T-cell (primary cell): ENCODE measurements at regions not wholly inside any gene's neighbourhood (a gene's known extent, or its start where the extent isn't known, plus 50 kb on each side); places are given as distances from the start of the nearest gene placed in this dataset.
"Not testable (repeated sequence)": the region's sequence is repeated elsewhere in the genome, so short reads cannot be mapped to it uniquely, and the experiment has no call there.

Experiments
- ATAC-seq, 4 experiments: fragments of 200-7000 bp in 3 of 4; fragments of 150-1000 bp in 1 of 4; cut with Tn5 transposase; replicated peaks in 1 of 4; 1 replicate in 3 of 4; 2 replicates in 1 of 4; pipeline ENCODE4 v1.10.0; 2021; ENCODE audit warnings: moderate library complexity in 3 of 4, mild to moderate bottlenecking in 2 of 4, moderate number of reproducible peaks in 1 of 4
- CTCF ChIA-PET, 2 donors: fragments of 300-600 bp; sonication (Branson Sonifier 250); formaldehyde crosslinking; loops; one replicate each; lab custom pipeline; 2022; ENCODE audit warnings: antibody characterized with exemption in 2 of 2; lab: Charles Lee
- POLR2A ChIA-PET, 2 donors: fragments of 300-600 bp; sonication (Branson Sonifier 250); formaldehyde crosslinking; loops; one replicate each; lab custom pipeline; 2022; ENCODE audit warnings: antibody characterized with exemption in 2 of 2; lab: Charles Lee
- DNase-seq, 35 experiments: peaks; one replicate each; pipeline versions ENCODE4 v3.0.0 to v3.0.0-alpha.2; 2013 to 2023
- H3K27ac ChIP-seq: one replicate; pipeline ENCODE4 v1.5.1; 2013; ENCODE audit warnings: low read length
- H3K27me3 ChIP-seq, 2 experiments: replicated peaks in 1 of 2; 1 replicate in 1 of 2; 2 replicates in 1 of 2; pipeline versions ENCODE4 v1.6.1 to v1.7.0; 2013; ENCODE audit warnings: low read length in 1 of 2, mixed read lengths in 1 of 2; ENCODE audit not compliant: control insufficient read depth in 2 of 2, insufficient read depth in 2 of 2; ENCODE audit errors: extremely low read depth in 1 of 2
- H3K36me3 ChIP-seq, 2 donors: 1 replicate in 1 of 2; 2 replicates in 1 of 2; pipeline versions ENCODE4 v1.6.1 to v1.7.0; 2013; ENCODE audit warnings: low read length in 1 of 2; ENCODE audit not compliant: control insufficient read depth in 2 of 2, insufficient read depth in 1 of 2; ENCODE audit errors: extremely low read depth in 1 of 2
- H3K4me1 ChIP-seq, 2 experiments: 1 replicate in 1 of 2; 2 replicates in 1 of 2; pipeline versions ENCODE4 v1.6.1 to v1.7.0; 2013; ENCODE audit warnings: low read length in 2 of 2, mixed read lengths in 1 of 2; ENCODE audit not compliant: insufficient read depth in 2 of 2, control insufficient read depth in 1 of 2; ENCODE audit errors: extremely low read depth in 1 of 2
- H3K4me3 ChIP-seq, 2 donors: 1 replicate in 1 of 2; 2 replicates in 1 of 2; pipeline versions ENCODE4 v1.5.1 to v1.7.0; 2013; ENCODE audit warnings: mild to moderate bottlenecking in 2 of 2, low read length in 1 of 2, moderate library complexity in 1 of 2; ENCODE audit not compliant: control insufficient read depth in 1 of 2; ENCODE audit errors: extremely low read depth in 1 of 2
- H3K9me3 ChIP-seq: 2 replicates; pipeline ENCODE4 v1.7.0; 2013
- H3K27ac Mint-ChIP-seq, 2 donors: one replicate each; pipeline ENCODE4 v1.8.0; 2020 to 2021; ENCODE audit warnings: mild to moderate bottlenecking in 2 of 2, mixed read lengths in 2 of 2
- H3K27me3 Mint-ChIP-seq, 2 donors: one replicate each; pipeline ENCODE4 v1.8.0; 2021 to 2022; ENCODE audit warnings: mixed read lengths in 2 of 2
- H3K36me3 Mint-ChIP-seq: one replicate; pipeline ENCODE4 v1.8.0; 2021; ENCODE audit warnings: mixed read lengths
- H3K4me1 Mint-ChIP-seq, 3 donors: one replicate each; pipeline ENCODE4 v1.8.0; 2020 to 2022; ENCODE audit warnings: mixed read lengths in 3 of 3, mild to moderate bottlenecking in 1 of 3
- H3K4me3 Mint-ChIP-seq, 3 donors: one replicate each; pipeline ENCODE4 v1.8.0; 2020 to 2022; ENCODE audit warnings: mild to moderate bottlenecking in 3 of 3, mixed read lengths in 3 of 3, moderate library complexity in 3 of 3
- H3K9me3 Mint-ChIP-seq, 3 donors: one replicate each; pipeline ENCODE4 v1.8.0; 2020 to 2022; ENCODE audit warnings: mixed read lengths in 3 of 3
- WGBS: methylation state at CpG from one replicate; pipeline ENCODE4 v1.1.5; 2013; ENCODE audit warnings: missing lambda C conversion rate; ENCODE audit not compliant: insufficient coverage; 5-methylcytosine and 5-hydroxymethylcytosine counted together

DNA sequence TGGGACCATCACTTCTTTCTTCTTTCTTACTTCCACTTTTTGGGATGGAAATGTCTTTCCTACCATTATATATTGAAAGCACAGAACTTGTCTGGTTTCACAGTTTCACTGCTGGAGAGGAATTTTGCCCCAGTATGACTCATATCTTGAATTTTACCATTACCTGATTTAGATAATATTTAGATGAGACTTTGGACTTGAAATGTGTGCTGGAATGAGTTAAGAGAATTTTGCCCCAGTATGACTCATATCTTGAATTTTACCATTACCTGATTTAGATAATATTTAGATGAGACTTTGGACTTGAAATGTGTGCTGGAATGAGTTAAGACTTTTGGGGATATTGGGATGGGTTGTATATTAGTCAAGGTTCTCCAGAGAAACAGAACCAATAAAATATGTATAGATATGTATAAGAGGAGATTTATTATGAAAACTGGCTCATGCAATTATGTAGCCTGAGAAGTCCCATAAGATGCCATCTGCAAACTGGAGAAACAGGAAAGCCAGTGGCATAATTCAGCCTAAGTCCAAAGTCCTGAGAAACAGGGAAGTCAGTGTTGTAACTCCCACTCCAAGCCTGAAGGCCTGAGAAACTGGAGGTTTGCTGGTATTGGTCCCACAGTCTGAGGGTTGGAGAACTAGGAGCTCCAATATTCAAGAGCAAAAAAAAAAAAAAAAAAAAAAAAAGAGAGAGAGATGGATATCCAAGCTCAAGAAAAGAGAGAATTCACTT, 1029.2 kb downstream of the EPHA3 start:
- Mint-ChIP-seq H3K4me1 (no peaks in the 10 kb centered on the region), H3K27ac (no peak overlapping the region), H3K4me3 (no peak overlapping the region), H3K9me3 (peaks cover 0 to 20% (median 11%) of the 10 kb centered on the region in 3 donors), H3K27me3 (no peaks in the 10 kb centered on the region), H3K36me3 (no peaks in the 10 kb centered on the region)
- H3K4me3 ChIP-seq: no peak overlapping the region
- CTCF ChIA-PET: no interaction called here
- H3K27ac ChIP-seq: no peak overlapping the region
- no peaks in the 10 kb centered on the region for H3K36me3 ChIP-seq
- no peaks in the 10 kb centered on the region for H3K9me3 ChIP-seq
- no peak for ATAC-seq
- H3K27me3 ChIP-seq: no peaks in the 10 kb centered on the region
- POLR2A ChIA-PET: interaction anchor here in 1 of 2 donors (0.6 kb wide), 1 partner anchor 15 kb away, joined by 7 read pairs; no protein-coding TSS in a partner anchor
- no peak for DNase-seq
- no peaks in the 10 kb centered on the region for H3K4me1 ChIP-seq

DNA sequence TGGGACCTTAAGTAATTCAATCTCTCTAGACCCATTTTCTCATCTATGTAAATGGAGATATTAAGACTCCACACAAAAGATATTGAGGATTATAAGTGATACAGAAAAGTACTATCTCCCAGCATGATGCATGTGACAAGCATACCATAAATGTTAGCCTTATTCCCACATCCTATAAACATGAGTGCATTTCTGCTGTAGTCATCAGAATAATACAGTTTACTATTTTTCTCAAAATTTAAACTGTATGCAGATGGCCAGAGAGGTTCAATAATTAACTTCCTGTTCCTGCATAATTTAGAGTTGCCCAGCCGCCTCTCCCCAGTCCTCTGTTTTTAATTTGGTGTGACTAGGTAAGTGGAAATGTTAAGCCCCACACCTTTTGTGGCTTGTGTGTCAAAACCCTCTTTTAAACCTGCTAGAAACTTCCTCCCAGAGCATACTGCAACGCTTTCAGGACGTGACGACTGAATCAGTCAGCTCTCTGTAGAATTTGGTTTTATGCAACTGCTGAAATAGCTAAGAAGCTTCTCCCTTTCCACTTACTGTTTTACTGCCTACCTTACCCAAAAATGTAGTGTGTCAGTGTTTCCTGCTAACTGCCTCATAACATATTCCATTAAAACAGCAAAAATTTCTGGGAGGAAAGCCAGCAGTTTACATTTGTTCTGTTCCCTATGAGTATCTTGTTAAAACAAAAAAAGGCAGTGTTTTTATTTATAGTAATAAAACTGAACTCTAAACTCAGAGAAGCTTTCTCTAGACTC, 1037.9 kb downstream of the EPHA3 start:
- Mint-ChIP-seq H3K36me3 (no peaks in the 10 kb centered on the region), H3K27me3 (no peaks in the 10 kb centered on the region), H3K9me3 (peaks cover 7 to 18% (median 11%) of the 10 kb centered on the region in 3 donors), H3K4me3 (no peak overlapping the region), H3K4me1 (no peaks in the 10 kb centered on the region), H3K27ac (no peak overlapping the region)
- no peak overlapping the region for H3K4me3 ChIP-seq
- ChIA-PET CTCF (no interaction called here), POLR2A (no interaction called here)
- DNase-seq: no peak
- H3K36me3 ChIP-seq: no peaks in the 10 kb centered on the region
- no peak for ATAC-seq
- WGBS: no CpG with 5 or more reads among the region's 4 CpGs
- H3K27ac ChIP-seq: no peak overlapping the region
- H3K4me1 ChIP-seq: no peaks in the 10 kb centered on the region
- no peaks in the 10 kb centered on the region for H3K27me3 ChIP-seq
- H3K9me3 ChIP-seq: no peaks in the 10 kb centered on the region

DNA sequence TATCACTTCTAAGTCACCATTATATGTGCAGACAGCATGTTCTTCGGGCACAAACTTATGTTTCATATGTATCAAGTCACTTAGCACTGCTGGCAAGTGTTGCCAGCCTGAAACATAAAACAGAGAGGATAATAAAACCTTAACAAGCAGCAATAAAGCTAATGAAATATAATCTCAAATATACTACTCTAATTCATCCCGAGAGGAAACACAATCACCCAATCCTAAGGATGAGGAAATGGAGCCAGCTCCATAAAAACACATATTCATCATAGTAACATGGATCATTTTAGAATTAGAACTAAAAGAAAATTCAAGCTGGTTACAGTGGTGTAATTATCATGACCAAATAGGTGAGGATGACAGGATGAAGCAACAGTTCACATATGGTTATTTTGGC, 1072.7 kb downstream of the EPHA3 start:
- Mint-ChIP-seq H3K4me3 (no peak overlapping the region), H3K9me3 (peaks cover 2 to 3% (median 3%) of the 10 kb centered on the region in 3 donors), H3K27ac (no peak overlapping the region), H3K4me1 (no peaks in the 10 kb centered on the region), H3K27me3 (no peaks in the 10 kb centered on the region), H3K36me3 (no peaks in the 10 kb centered on the region)
- ChIA-PET POLR2A (no interaction called here), CTCF (no interaction called here)
- DNase-seq: no peak
- H3K4me1 ChIP-seq: no peaks in the 10 kb centered on the region
- ATAC-seq: no peak
- H3K27ac ChIP-seq: no peak overlapping the region
- 80% methylated on average over 1 of the region's 2 CpGs for WGBS
- no peaks in the 10 kb centered on the region for H3K27me3 ChIP-seq
- no peak overlapping the region for H3K4me3 ChIP-seq
- no peaks in the 10 kb centered on the region for H3K9me3 ChIP-seq
- H3K36me3 ChIP-seq: no peaks in the 10 kb centered on the region

DNA sequence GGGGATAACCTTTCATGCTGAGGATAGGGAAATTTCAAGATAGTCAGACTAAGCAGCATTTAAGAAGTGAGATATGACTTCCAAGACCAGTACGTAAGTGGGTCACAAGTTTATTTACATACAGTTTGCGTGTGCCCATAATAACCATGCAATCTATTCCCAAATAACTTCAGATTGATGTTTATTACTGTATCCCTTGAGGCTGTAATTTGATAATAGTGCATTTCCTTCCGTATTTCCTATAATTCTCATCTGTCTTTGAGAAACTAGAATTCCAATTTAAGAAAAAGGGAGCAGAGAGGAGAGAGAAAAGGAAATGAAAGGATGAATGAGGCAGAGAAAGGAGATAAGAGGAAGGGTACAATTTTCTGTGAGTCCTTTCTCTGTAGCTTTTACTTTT, 1073.1 kb downstream of the EPHA3 start:
- ChIA-PET POLR2A (no interaction called here), CTCF (no interaction called here)
- Mint-ChIP-seq H3K36me3 (no peaks in the 10 kb centered on the region), H3K27ac (no peak overlapping the region), H3K9me3 (peaks cover 2 to 4% (median 4%) of the 10 kb centered on the region in 3 donors), H3K4me3 (no peak overlapping the region), H3K4me1 (no peaks in the 10 kb centered on the region), H3K27me3 (no peaks in the 10 kb centered on the region)
- no CpG with 5 or more reads among the region's 3 CpGs for WGBS
- H3K4me3 ChIP-seq: no peak overlapping the region
- no peaks in the 10 kb centered on the region for H3K9me3 ChIP-seq
- no peaks in the 10 kb centered on the region for H3K27me3 ChIP-seq
- no peaks in the 10 kb centered on the region for H3K36me3 ChIP-seq
- ATAC-seq (no peak), DNase-seq (no peak)
- H3K27ac ChIP-seq: no peak overlapping the region
- no peaks in the 10 kb centered on the region for H3K4me1 ChIP-seq

DNA sequence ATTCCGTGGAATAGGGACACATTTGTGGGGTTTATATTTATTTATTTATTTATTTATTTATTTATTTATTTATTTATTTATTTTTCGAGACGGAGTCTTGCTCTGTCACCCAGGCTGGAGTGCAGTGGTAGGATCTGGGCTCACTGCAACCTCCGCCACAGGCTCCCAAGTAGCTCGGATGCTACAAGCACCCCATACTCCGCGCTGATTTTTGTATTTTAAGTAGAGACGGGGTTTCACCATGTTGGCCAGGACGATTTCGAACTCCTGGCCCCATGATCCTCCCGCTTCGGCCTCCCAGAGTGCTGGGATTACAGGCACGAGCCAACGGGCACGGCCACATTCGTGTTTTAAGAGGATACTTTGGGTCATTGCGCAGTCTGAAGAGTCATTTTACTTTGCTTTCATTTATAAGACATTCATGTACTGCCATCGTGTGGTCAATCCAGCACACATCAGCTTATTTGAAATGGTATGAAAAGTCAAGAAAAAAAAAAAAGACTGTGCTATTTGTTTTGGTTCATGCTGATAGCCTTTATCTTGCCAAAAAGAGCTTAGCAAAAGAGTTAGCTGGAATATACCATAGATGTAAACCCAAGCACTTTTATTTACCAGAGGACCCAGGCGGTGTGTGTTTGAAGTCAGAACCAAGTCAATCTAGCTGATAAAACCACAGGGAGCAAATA, 1075.0 kb downstream of the EPHA3 start:
- CTCF ChIA-PET, H3K36me3 ChIP-seq, H3K27me3 Mint-ChIP-seq, H3K9me3 ChIP-seq, H3K4me3 ChIP-seq, H3K36me3 Mint-ChIP-seq, DNase-seq, H3K27ac ChIP-seq, H3K4me1 Mint-ChIP-seq, H3K4me1 ChIP-seq, H3K9me3 Mint-ChIP-seq, POLR2A ChIA-PET, H3K27me3 ChIP-seq, H3K27ac Mint-ChIP-seq: not testable (repeated sequence)
- peak in 1 of 4 experiments; percentile 31 for ATAC-seq
- 41% methylated on average over 8 of the region's 19 CpGs for WGBS
- peak overlapping the region in 1 of 3 donors; percentile 43 for H3K4me3 Mint-ChIP-seq

DNA sequence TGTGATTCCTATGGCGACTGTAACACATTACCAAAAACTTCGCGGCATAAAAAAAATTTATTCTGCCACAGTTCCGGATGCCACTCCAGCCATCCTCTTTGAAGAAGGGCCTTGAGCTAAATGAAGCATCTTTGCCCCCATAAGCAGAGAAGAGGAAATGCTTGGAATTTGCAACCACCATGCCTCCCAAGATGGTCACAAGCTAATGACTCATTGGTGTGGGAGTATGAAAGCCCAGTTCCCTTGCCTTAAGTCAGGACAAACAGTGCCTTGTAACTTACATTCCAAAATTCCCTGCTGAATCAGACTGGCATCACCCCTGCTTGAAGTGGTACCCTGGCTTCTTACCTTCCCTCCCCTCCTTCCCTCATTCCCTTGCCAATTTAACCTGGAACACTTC, 1077.4 kb downstream of the EPHA3 start:
- Mint-ChIP-seq H3K27ac (no peak overlapping the region), H3K9me3 (peaks cover 7 to 10% (median 9%) of the 10 kb centered on the region in 3 donors), H3K36me3 (no peaks in the 10 kb centered on the region), H3K27me3 (no peaks in the 10 kb centered on the region), H3K4me1 (no peaks in the 10 kb centered on the region), H3K4me3 (no peak overlapping the region)
- Histone ChIP-seq H3K4me3 (no peak overlapping the region), H3K36me3 (no peaks in the 10 kb centered on the region), H3K27ac (no peak overlapping the region), H3K4me1 (no peaks in the 10 kb centered on the region), H3K27me3 (no peaks in the 10 kb centered on the region), H3K9me3 (no peaks in the 10 kb centered on the region)
- CTCF ChIA-PET: no interaction called here
- ATAC-seq: no peak
- no peak for DNase-seq
- POLR2A ChIA-PET: no interaction called here
- WGBS: 100% methylated on average over 3 of the region's 4 CpGs
